GM12865 (cell line): ENCODE measurements at regions not wholly inside any gene's neighbourhood (a gene's known extent, or its start where the extent isn't known, plus 50 kb on each side); places are given as distances from the start of the nearest gene placed in this dataset.

Source experiments
- DNase-seq: peaks from one replicate; pipeline ENCODE4 v3.0.0; 2010; ENCODE audit warnings: low read depth
- H3K4me3 ChIP-seq: 2 replicates; pipeline ENCODE4 v1.5.1; 2011; ENCODE audit warnings: mild to moderate bottlenecking, low read depth, low read length, control low read depth
- CTCF ChIP-seq: IDR thresholded peaks from 2 replicates; pipeline ENCODE4 v1.5.1; 2011; ENCODE audit warnings: low read length, control low read depth, low read depth, inconsistent platforms; ENCODE audit not compliant: insufficient read depth; ENCODE audit errors: missing control alignments

GRCh38 chr20:39554341-39554740 is 592.2 kb downstream of the DHX35 start:
- H3K4me3 ChIP-seq, result no peak overlapping the region
- no peak for TF ChIP-seq CTCF
- no peak for DNase-seq

GRCh38 chr20:39553120-39553519 is 591.0 kb downstream of the DHX35 start:
- DNase-seq, result no peak
- no peak overlapping the region for H3K4me3 ChIP-seq
- no peak for TF ChIP-seq CTCF

- no peak for TF ChIP-seq CTCF
- no peak for DNase-seq
- H3K4me3 ChIP-seq, result no peak overlapping the region
These were observed 587.6 kb downstream of the DHX35 start for GRCh38 chr20:39549733-39550132.

- H3K4me3 ChIP-seq, result no peak overlapping the region
- no peak for TF ChIP-seq CTCF
- no peak for DNase-seq
These were observed 585.6 kb downstream of the DHX35 start for GRCh38 chr20:39547546-39548408.

GRCh38 chr20:39541136-39541803 is 579.1 kb downstream of the DHX35 start:
- DNase-seq, result no peak
- no peak for TF ChIP-seq CTCF
- no peak overlapping the region for H3K4me3 ChIP-seq

GRCh38 chr20:39538317-39538716 is 576.2 kb downstream of the DHX35 start:
- no peak overlapping the region for H3K4me3 ChIP-seq
- DNase-seq, result no peak
- TF ChIP-seq CTCF, result no peak

- no peak overlapping the region for H3K4me3 ChIP-seq
- TF ChIP-seq CTCF, result no peak
- no peak for DNase-seq
These were observed 573.2 kb downstream of the DHX35 start for GRCh38 chr20:39535301-39535700.
